HCT116 (cell line): ENCODE measurements at regions not wholly inside any gene's neighbourhood (a gene's known extent, or its start where the extent isn't known, plus 50 kb on each side); places are given as distances from the start of the nearest gene placed in this dataset.

Experiments used
- ATAC-seq: fragments of 200-7000 bp; cut with Tn5 transposase; 2 replicates; pipeline ENCODE4 v1.9.1; 2020; ENCODE audit warnings: mild to moderate bottlenecking, moderate library complexity
- BruUV-seq: library from RNA; stranded (reverse); fragments of 400-500 nt; replicated peaks from 2 replicates; lab custom pipeline; 2021; lab: Mats Ljungman, UMichigan
- CTCF ChIA-PET: fragments of 300-600 bp; sonication (Branson Sonifier 250); formaldehyde crosslinking; loops from one replicate; lab custom pipeline; 2021; ENCODE audit warnings: antibody characterized with exemption; lab: Charles Lee
- POLR2A ChIA-PET: fragments of 300-600, 350-600 bp; sonication (Branson Sonifier 250); formaldehyde crosslinking; loops from one replicate; lab custom pipeline; 2021; ENCODE audit warnings: antibody characterized with exemption; lab: Charles Lee
- RAD21 ChIA-PET, 2 experiments: fragments of 300-600 bp; sonication (Branson Sonifier 250); formaldehyde crosslinking; loops; one replicate each; lab custom pipeline; 2023; ENCODE audit warnings: low total read pairs in 2 of 2; ENCODE audit not compliant: uncharacterized antibody in 2 of 2, unreplicated experiment in 2 of 2, low non-redundant PET in 1 of 2; lab: Charles Lee
- DNase-seq: peaks from one replicate; pipeline ENCODE4 v3.0.0-alpha.2; 2010; ENCODE audit warnings: low read depth, low spot score
- H2AFZ ChIP-seq: fragments of 200-600 bp; shearing (Covaris generic), sonication (generic); 2 replicates; pipeline ENCODE4 v1.6.1; 2017; ENCODE audit warnings: low read depth, mixed run types, mixed read lengths, antibody characterized with exemption, low read length; ENCODE audit not compliant: poor library complexity, severe bottlenecking
- H3K27ac ChIP-seq: 2 replicates; pipeline ENCODE4 v1.5.1; 2012; ENCODE audit warnings: low read depth, low read length
- H3K27me3 ChIP-seq: fragments of 200-600 bp; sonication (generic); 2 replicates; pipeline ENCODE4 v1.6.1; 2016; ENCODE audit warnings: mixed run types, low read length, mixed read lengths; ENCODE audit not compliant: insufficient read depth
- H3K36me3 ChIP-seq, 2 experiments: fragments of 200-500 bp in 1 of 2; fragments of 200-600 bp in 1 of 2; sonication (Bioruptor generic) in 1 of 2; sonication (generic) in 1 of 2; 2 replicates each; pipeline versions ENCODE4 v1.5.1 to v1.6.1; 2014 to 2016; ENCODE audit warnings: low read length in 2 of 2, inconsistent platforms in 1 of 2, mixed read lengths in 1 of 2, mixed run types in 1 of 2; ENCODE audit not compliant: insufficient read depth in 2 of 2, control insufficient read depth in 1 of 2
- H3K4me1 ChIP-seq, 2 experiments: fragments of 200-600 bp in 1 of 2; sonication (generic) in 1 of 2; 2 replicates each; pipeline versions ENCODE4 v1.5.1 to v1.6.1; 2012 to 2017; ENCODE audit warnings: low read length in 2 of 2, inconsistent platforms in 1 of 2, mild to moderate bottlenecking in 1 of 2, mixed read lengths in 1 of 2, mixed run types in 1 of 2, moderate library complexity in 1 of 2; ENCODE audit not compliant: insufficient read depth in 2 of 2, control insufficient read depth in 1 of 2
- H3K4me2 ChIP-seq: fragments of 200-600 bp; sonication (generic); 2 replicates; pipeline ENCODE4 v1.6.1; 2017; ENCODE audit warnings: mixed run types, low read length, mixed read lengths
- H3K4me3 ChIP-seq, 2 experiments: fragments of 200-600 bp in 1 of 2; sonication (generic) in 1 of 2; replicated peaks in 1 of 2; 2 replicates each; pipeline ENCODE4 v1.5.1; 2011 to 2016; ENCODE audit warnings: low read length in 2 of 2, control low read depth in 1 of 2, low read depth in 1 of 2, mild to moderate bottlenecking in 1 of 2, mixed read lengths in 1 of 2, mixed run types in 1 of 2
- H3K79me2 ChIP-seq: fragments of 200-600 bp; sonication (generic); 2 replicates; pipeline ENCODE4 v1.6.1; 2017; ENCODE audit warnings: mild to moderate bottlenecking, mixed run types, low read length, moderate library complexity, mixed read lengths; ENCODE audit not compliant: insufficient read depth
- H3K9ac ChIP-seq: fragments of 200-600 bp; sonication (generic); 2 replicates; pipeline ENCODE4 v1.6.1; 2016; ENCODE audit warnings: low read length, mixed read lengths
- H3K9me2 ChIP-seq: fragments of 200-600 bp; sonication (generic), shearing (Covaris generic); 2 replicates; pipeline ENCODE4 v1.6.1; 2017; ENCODE audit warnings: mixed run types, mild to moderate bottlenecking, moderate library complexity; ENCODE audit not compliant: insufficient read depth
- H3K9me3 ChIP-seq, 2 experiments: fragments of 200-500 bp in 1 of 2; fragments of 200-600 bp in 1 of 2; sonication (Bioruptor generic) in 1 of 2; sonication (generic) in 1 of 2; 2 replicates each; pipeline ENCODE4 v1.6.1; 2014 to 2017; ENCODE audit warnings: low read length in 2 of 2, mixed read lengths in 2 of 2, inconsistent platforms in 1 of 2, low read depth in 1 of 2, mild to moderate bottlenecking in 1 of 2, mixed run types in 1 of 2, moderate library complexity in 1 of 2; ENCODE audit not compliant: control insufficient read depth in 1 of 2, insufficient read depth in 1 of 2
- H4K20me1 ChIP-seq: fragments of 200-600 bp; sonication (generic), shearing (Covaris generic); 2 replicates; pipeline ENCODE4 v1.6.1; 2017; ENCODE audit warnings: mixed run types, mild to moderate bottlenecking, moderate library complexity; ENCODE audit not compliant: insufficient read depth
- CBX3 ChIP-seq: IDR thresholded peaks from 2 replicates; pipeline ENCODE4 v1.6.1; 2012; ENCODE audit warnings: low read depth
- CEBPB ChIP-seq: IDR thresholded peaks from 2 replicates; pipeline ENCODE4 v1.6.1; 2012; ENCODE audit warnings: low read depth
- CTCF ChIP-seq, 3 experiments: fragments of 200-600 bp in 1 of 3; sonication (generic) in 1 of 3; IDR thresholded peaks in 2 of 3; conservative IDR thresholded peaks in 1 of 3; 2 replicates each; pipeline ENCODE4 v1.5.1; 2012 to 2017; ENCODE audit warnings: low read depth in 2 of 3, low read length in 2 of 3, antibody characterized with exemption in 1 of 3, borderline replicate concordance in 1 of 3, control low read depth in 1 of 3, mild to moderate bottlenecking in 1 of 3, mixed read lengths in 1 of 3, mixed run types in 1 of 3, moderate library complexity in 1 of 3; ENCODE audit not compliant: insufficient read depth in 1 of 3
- RAD21 ChIP-seq: IDR thresholded peaks from 2 replicates; pipeline ENCODE4 v1.6.1; 2012; ENCODE audit warnings: low read depth, mild to moderate bottlenecking
- intact Hi-C: fragments of 100-400 bp; cut with micrococcal nuclease; formaldehyde crosslinking; loops from 2 replicates; pipeline ENCODE4 v1.10.0; 2022
- TF ChIP-seq, protein P1 (sequence below): IDR thresholded peaks from 2 replicates; pipeline ENCODE4 v1.6.1; 2011; ENCODE audit warnings: mild to moderate bottlenecking, low read length, moderate library complexity; ENCODE audit not compliant: insufficient replicate concordance; ENCODE audit errors: extremely low read depth

DNA sequence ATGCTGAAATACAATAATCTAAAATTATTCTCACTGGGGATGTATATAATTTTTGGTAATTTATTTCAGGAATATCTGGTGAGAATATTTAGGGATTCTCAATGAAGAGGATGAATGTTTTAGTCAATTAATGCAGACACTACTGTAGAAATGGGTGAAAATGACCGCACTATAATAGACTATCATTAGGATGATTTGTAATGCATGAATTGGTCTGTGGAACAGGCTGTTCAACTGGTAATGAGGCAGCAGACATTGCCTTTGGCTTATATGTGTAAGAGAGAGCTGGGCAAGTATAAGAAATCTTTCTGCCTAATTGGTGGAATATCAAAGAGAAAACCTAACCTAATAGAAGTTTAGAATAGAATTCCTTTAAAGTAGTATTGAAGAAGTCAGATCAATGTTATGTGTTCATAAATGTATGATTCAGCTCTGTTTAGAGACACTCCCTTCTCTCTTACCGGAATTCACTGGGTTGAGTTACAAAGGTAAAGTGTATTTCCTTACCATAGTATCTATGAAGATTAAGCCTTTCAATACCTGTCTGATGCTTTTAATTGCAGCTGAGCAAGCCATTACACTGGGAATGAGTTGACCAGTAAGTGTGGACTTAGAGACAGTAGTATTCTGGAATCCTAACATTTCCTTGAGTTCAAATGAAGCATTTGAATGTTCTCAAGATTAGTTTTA is 274.5 kb downstream of the S1PR1 start (continued):
- TF ChIP-seq CTCF (IDR thresholded peaks at IDR 0.05 in 2 of 3, conservative IDR thresholded peaks at IDR 0.05 in 1 of 3; ENCODE audit: borderline replicate concordance in 1 of 3, insufficient read depth in 1 of 3, low read depth in 2 of 3, low read length in 2 of 3), result no peak
- no peak for TF ChIP-seq CEBPB
- TF ChIP-seq, protein P1, sequence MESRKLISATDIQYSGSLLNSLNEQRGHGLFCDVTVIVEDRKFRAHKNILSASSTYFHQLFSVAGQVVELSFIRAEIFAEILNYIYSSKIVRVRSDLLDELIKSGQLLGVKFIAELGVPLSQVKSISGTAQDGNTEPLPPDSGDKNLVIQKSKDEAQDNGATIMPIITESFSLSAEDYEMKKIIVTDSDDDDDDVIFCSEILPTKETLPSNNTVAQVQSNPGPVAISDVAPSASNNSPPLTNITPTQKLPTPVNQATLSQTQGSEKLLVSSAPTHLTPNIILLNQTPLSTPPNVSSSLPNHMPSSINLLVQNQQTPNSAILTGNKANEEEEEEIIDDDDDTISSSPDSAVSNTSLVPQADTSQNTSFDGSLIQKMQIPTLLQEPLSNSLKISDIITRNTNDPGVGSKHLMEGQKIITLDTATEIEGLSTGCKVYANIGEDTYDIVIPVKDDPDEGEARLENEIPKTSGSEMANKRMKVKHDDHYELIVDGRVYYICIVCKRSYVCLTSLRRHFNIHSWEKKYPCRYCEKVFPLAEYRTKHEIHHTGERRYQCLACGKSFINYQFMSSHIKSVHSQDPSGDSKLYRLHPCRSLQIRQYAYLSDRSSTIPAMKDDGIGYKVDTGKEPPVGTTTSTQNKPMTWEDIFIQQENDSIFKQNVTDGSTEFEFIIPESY, result no peak
- TF ChIP-seq, all 23 proteins: peak for 0

- ChIA-PET CTCF (interaction anchor here (0.6 to 1.3 kb wide), 6 partner anchors 134 to 1994 kb away, joined by 3 to 6 read pairs (median 4); no protein-coding TSS in a partner anchor), RAD21 (interaction anchor here (0.9 to 1.0 kb wide), 2 partner anchors 133 to 1995 kb away, joined by 3 to 4 read pairs; no protein-coding TSS in a partner anchor), POLR2A (no interaction called here)
- H3K9me2 ChIP-seq, result no peaks in the 10 kb centered on the region
- H3K36me3 ChIP-seq, result no peaks in the 10 kb centered on the region
- H3K4me3 ChIP-seq, result no peak overlapping the region
- no peaks in the 10 kb centered on the region for H3K79me2 ChIP-seq
- peak overlapping the region; percentile 18; the same call in 1 of the 2 replicates for H3K4me2 ChIP-seq
- no peak overlapping the region for H3K27ac ChIP-seq
- no peak overlapping the region for H2AFZ ChIP-seq
- peak; percentile 71 for TF ChIP-seq RAD21
- no peak for TF ChIP-seq CBX3
- TF ChIP-seq CTCF (IDR thresholded peaks at IDR 0.05 in 2 of 3, conservative IDR thresholded peaks at IDR 0.05 in 1 of 3; ENCODE audit: borderline replicate concordance in 1 of 3, insufficient read depth in 1 of 3, low read depth in 2 of 3, low read length in 2 of 3), result peak; percentile 36 to 81 (median 73); a peak in 5 of 6 replicates
- ATAC-seq, result peak; percentile 91
- BruUV-seq, result no TSS peak
- H3K9ac ChIP-seq, result no peak overlapping the region
- no peaks in the 10 kb centered on the region for H3K27me3 ChIP-seq
- no peaks in the 10 kb centered on the region for H3K4me1 ChIP-seq
- intact Hi-C loops, result loop anchor here (2.0 to 10.0 kb wide), 3 partner anchors 914 to 1994 kb away; no protein-coding TSS in a partner anchor
- no peaks in the 10 kb centered on the region for H3K9me3 ChIP-seq
- no peaks in the 10 kb centered on the region for H4K20me1 ChIP-seq
- DNase-seq, result peak; percentile 32
These were observed 283.5 kb downstream of the S1PR1 start for GRCh38 chr1:101520302-101520701.
